ENCODE measurements at regions not wholly inside any gene's neighbourhood (a gene's known extent, or its start where the extent isn't known, plus 50 kb on each side); places are given as distances from the start of the nearest gene placed in this dataset.

GRCh38 chr2:160632084-160632975 lies 138.7 kb upstream of the RBMS1 start:
- DNase-seq = no peak

DNA sequence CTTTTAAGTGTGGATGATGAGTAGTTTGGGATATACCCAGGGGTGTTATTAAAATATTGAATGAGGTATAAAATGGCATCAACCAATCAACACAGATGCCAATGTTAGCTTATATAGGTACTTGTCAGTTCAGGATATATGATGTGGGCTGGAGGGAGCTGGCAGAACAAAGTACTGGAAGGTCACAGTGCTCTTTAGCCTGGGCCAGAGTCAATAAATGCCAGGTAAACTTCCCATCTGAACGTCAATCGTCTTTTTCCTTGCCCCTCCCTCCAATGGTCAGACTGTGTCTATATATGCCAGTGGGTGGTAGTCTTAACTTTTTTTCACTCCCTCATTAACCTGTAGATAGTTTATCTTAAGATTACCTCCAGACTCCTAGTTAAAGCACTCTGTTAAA lies 140.8 kb upstream of the RBMS1 start:
- DNase-seq = no peak

DNA sequence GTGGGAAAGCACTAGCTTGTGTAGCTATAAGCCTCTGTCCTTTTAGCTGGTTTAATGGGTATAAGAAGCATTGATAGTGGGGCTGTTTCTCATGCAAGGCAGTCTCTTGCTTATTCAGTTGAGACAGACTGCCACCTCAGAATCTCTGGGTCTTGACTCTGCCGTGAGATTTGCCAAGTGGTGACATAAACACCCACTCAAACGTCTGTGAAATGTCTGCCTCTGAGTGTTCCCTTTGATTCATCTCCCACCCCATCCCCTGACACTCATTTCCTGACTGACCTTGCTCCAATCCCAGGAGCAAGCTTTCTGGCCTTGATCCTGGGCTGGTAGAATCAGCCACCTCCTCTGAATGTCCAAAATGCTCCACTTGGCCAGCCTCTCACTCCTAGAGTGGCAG lies 141.9 kb upstream of the RBMS1 start:
- DNase-seq = no peak

DNA sequence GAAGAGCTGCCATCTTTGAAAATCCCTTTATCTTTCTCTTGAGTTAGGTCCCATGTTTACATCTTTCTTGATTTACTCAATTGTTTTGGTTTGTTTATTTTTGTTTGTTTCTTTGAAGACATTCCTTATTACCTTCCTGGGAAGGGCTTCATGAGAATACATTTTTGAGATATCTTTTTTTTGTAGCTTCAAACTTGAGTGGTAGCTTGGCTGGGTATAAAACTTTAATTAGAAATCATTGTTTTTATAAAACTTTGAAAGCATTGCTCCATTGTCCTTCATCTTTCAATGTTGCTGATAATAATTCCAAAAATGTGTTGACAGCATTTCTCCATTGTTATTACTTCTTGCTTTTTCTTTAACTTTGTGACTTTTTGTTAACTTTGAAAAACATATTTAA lies 145.9 kb upstream of the RBMS1 start:
- no peak for DNase-seq

DNA sequence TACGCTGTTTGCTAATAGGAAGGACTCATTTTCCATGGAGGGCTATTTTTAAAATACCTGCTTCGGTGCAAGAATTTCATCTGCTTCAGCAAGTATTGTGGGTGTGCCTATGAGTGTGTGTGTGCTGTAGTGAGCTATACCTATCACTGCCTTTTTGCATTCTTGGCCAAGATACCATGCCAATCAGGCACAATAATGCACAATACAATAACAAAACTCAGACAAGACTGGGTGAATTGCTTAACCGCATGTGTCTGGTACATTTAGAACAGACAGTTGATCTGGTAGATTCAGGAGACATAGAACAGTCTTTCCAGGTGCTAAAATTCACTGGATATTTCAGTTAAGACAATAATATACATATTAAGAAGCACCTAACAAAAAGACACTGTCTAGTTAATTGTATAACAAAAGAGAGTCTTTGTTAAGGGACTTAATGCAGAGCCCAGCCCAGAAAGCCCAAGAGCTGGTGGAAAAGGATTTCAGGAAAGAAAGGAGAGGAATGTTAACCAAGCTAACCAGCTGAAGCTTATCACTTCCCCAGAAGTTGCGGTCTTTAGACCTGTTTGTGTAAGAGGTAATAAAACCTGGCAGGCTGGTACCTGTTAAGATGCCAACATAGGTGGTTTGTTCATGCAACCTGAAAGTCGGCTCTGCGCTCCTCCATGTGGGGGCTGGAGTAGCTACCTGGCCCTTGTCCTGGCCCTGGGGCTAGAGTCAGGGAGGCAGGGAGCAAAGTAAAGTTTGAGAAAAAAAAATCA lies 153.3 kb upstream of the RBMS1 start:
- no peak for DNase-seq

GRCh38 chr2:160647967-160648685 lies 154.5 kb upstream of the RBMS1 start:
- no peak for DNase-seq

- DNase-seq = no peak
Measured at GRCh38 chr2:160649698-160650097, 156.1 kb upstream of the RBMS1 start.

GRCh38 chr2:160650196-160651118 lies 156.8 kb upstream of the RBMS1 start:
- no peak for DNase-seq

DNA sequence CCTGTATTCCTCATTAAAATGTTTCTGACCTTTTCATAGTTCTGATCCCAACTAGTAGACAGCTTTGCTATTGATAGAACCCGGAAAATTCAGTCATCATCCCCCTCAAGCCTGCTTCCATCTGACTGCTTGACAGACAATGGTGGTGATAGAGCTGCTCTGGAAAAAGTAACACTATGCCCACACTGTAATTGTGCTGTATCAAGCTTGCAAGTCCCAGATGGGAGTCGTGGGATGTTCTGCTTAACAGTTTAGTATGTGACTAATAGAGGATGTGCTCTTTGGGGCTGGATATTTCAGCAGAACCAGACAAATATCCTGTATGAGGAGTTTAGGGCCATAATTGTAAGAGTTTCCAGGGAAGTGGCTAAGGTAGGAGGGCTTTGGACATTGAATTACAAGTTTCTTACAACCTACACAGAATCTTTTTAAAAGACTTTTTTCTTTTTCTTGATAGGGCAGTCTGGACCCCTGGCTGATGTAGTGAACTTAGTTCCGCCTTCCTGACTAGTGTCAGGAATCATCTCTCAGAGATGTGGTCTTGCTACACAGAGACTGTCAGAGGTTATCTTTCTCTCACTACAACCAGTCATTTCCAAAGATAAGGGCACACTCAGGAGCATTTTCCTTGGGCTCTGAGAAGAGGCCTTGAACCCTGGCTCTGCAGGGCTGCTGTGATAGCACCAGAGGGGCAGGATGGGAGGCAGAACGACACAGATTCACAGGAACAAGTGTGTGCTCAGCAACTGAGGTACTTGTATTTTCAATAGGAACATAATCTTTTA lies 158.0 kb upstream of the RBMS1 start:
- DNase-seq = no peak

- no peak for DNase-seq
Measured at GRCh38 chr2:160652236-160652635, 158.6 kb upstream of the RBMS1 start.

DNA sequence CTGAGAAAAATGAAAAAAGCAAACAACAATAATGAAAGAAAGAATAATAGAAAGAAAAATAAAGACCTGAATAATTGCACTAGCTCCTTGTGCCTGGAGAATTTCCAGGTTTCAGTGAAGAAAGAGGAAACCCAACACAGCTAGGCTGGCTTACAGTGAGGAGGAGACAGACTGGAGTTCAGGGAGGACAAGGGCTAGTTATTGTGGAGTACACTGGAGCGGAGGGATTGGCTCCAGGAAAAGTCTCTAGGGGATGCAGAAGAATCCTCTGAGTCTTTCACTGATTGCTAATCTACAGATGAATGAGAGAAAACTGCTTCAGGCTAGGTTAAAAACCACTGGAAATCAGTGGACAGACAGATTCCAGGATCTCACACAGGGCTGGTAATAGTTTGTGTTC lies 163.6 kb upstream of the RBMS1 start:
- DNase-seq = no peak

DNA sequence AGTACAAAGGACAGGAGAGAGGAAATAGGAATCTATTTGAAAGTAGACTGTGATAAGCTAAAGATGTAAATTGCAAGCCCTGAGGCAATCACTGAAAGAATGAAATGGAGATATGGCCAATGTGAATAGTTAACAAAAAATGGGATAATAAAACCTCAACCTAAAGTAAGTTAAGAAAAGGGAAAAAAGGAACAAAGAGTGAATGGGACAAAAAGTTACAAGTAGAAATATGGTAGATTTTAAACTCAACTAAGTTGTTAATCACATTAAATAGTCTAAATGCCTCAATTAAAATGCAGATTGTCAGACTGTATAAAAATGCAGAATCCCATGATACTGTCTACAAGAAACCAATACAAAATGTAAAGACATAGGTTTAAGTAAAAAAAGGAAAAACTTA lies 165.2 kb upstream of the RBMS1 start:
- DNase-seq = no peak

- DNase-seq = no peak
Measured at GRCh38 chr2:160660741-160661140, 167.1 kb upstream of the RBMS1 start.

- no peak for DNase-seq
Measured at GRCh38 chr2:160664603-160665140, 171.1 kb upstream of the RBMS1 start.

GRCh38 chr2:160666154-160667060 lies 172.8 kb upstream of the RBMS1 start:
- peak; percentile 87 for DNase-seq

DNA sequence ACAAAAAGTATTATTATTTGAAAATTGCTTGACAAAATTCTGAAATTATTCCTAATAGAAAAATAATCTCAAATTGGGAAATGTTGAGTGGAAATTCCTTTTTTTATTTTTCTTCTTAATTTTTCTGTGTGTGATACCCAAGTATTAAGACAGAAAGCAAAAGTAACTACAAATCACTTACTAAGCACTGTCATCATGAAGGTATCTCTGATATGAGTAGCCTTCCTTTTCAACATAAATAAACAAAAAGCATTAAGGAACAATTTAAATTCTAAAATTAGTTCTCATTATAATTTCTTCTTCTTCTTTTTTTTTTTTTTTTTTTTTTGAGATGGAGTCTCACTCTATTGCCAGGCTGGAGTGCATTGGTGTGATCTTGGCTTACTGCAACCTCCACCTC lies 174.2 kb upstream of the RBMS1 start:
- DNase-seq = no peak

- DNase-seq = no peak
Measured at GRCh38 chr2:160670618-160671017, 177.0 kb upstream of the RBMS1 start.

DNA sequence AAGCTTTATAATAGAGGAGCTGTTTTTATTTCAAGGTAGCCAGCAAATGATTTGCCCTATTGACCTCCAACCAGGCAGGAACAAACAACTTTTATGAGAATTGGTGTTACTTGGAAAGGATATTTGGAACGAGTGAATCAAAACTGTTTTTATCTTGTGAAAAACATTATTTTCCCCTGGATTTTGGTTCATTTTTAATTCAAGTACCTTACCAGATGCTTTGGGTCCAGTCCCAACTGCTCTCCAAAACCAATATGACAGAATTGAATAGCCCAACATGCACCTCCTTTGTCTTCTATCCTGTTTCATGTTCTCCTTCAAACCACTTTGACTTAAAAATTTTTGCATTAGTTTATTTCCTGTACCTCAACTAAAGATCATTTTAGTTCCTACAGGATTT lies 178.6 kb upstream of the RBMS1 start:
- DNase-seq = no peak

GRCh38 chr2:160674146-160674750 lies 180.6 kb upstream of the RBMS1 start:
- DNase-seq = no peak

Data from left kidney (tissue), 1 donor.